ENCODE measurements at regions not wholly inside any gene's neighbourhood (a gene's known extent, or its start where the extent isn't known, plus 50 kb on each side); places are given as distances from the start of the nearest gene placed in this dataset.

DNA sequence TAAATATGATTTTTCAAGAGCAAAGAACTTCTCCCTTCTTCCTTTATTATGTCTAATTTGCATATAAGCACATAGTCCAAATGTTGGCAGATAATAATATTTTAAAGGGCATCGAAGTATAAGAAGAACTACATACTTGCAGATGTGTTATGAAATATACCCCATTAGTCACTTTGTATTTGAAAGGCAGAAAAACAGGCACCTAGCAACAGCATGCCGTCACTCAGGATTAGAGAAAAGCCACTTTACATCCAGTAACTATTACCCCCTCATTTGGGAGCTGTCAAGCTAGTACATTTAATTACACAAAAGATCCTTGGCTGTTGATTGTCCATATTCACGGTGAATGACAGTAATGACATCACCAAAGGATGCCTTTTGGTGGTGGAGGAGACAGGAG, 99.3 kb upstream of the ARMC2 start:
- H3K36me3 ChIP-seq (ENCODE audit: control insufficient read depth, insufficient read depth, low read length) = no peaks in the 10 kb centered on the region
- TF ChIP-seq, protein P1, sequence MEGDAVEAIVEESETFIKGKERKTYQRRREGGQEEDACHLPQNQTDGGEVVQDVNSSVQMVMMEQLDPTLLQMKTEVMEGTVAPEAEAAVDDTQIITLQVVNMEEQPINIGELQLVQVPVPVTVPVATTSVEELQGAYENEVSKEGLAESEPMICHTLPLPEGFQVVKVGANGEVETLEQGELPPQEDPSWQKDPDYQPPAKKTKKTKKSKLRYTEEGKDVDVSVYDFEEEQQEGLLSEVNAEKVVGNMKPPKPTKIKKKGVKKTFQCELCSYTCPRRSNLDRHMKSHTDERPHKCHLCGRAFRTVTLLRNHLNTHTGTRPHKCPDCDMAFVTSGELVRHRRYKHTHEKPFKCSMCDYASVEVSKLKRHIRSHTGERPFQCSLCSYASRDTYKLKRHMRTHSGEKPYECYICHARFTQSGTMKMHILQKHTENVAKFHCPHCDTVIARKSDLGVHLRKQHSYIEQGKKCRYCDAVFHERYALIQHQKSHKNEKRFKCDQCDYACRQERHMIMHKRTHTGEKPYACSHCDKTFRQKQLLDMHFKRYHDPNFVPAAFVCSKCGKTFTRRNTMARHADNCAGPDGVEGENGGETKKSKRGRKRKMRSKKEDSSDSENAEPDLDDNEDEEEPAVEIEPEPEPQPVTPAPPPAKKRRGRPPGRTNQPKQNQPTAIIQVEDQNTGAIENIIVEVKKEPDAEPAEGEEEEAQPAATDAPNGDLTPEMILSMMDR (conservative IDR thresholded peaks at IDR 0.05 in 1 of 2, IDR thresholded peaks at IDR 0.05 in 1 of 2; ENCODE audit: low read depth in 1 of 2, low read length in 2 of 2) = no peak
- no peak for TF ChIP-seq EZH2 (IDR thresholded peaks at IDR 0.05; ENCODE audit: low read length, missing control alignments)
- no peaks in the 10 kb centered on the region for H3K27me3 ChIP-seq (ENCODE audit: control insufficient read depth, insufficient read depth, low read length)
- no peak for DNase-seq (ENCODE audit: low read depth in 2 of 2)
- no peak overlapping the region for H3K9ac ChIP-seq (ENCODE audit: insufficient read depth, low read length)
- H3K4me1 ChIP-seq (ENCODE audit: control insufficient read depth, extremely low read depth, insufficient read depth, low read length) = no peaks in the 10 kb centered on the region
- H3K79me2 ChIP-seq (ENCODE audit: control insufficient read depth, insufficient read depth, low read length) = no peaks in the 10 kb centered on the region
- H2AFZ ChIP-seq (ENCODE audit: low read length) = no peak overlapping the region
- H3K4me3 ChIP-seq (replicated peaks in 1 of 4; ENCODE audit: control extremely low read depth in 1 of 4, insufficient read depth in 1 of 4, low read depth in 3 of 4, low read length in 4 of 4) = no peak overlapping the region
- H3K4me2 ChIP-seq (ENCODE audit: extremely low read depth, insufficient read depth, low read length) = no peak overlapping the region
- no peaks in the 10 kb centered on the region for H3K9me3 ChIP-seq (ENCODE audit: control insufficient read depth, insufficient read depth, low read depth, low read length)
- no peak overlapping the region for H3K27ac ChIP-seq (ENCODE audit: insufficient read depth, low read length)
- no peaks in the 10 kb centered on the region for H4K20me1 ChIP-seq (ENCODE audit: control insufficient read depth, extremely low read depth, insufficient read depth, low read length)

DNA sequence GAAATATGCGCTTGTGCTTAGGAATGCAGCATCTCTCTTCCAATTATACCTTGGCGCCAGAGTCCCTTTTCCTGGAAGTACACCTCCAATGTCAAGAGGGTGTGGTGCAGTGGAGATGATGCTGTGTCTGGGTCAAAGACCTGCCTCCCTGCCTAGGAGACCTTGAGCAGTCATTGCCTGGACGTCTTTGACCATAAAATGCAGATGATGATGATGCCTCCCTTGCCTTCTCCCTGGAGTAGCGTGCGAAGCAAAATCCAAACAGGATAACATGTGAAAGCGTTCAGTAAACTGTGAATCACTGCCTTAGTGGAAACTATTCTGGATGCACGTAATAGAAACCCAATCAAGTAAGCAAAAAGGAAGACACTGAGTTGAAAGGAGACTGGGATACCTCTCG, 97.4 kb upstream of the ARMC2 start:
- no peaks in the 10 kb centered on the region for H4K20me1 ChIP-seq (ENCODE audit: control insufficient read depth, extremely low read depth, insufficient read depth, low read length)
- DNase-seq (ENCODE audit: low read depth in 2 of 2) = no peak
- H2AFZ ChIP-seq (ENCODE audit: low read length) = no peak overlapping the region
- H3K4me2 ChIP-seq (ENCODE audit: extremely low read depth, insufficient read depth, low read length) = no peak overlapping the region
- no peaks in the 10 kb centered on the region for H3K36me3 ChIP-seq (ENCODE audit: control insufficient read depth, insufficient read depth, low read length)
- no peak overlapping the region for H3K4me3 ChIP-seq (replicated peaks in 1 of 4; ENCODE audit: control extremely low read depth in 1 of 4, insufficient read depth in 1 of 4, low read depth in 3 of 4, low read length in 4 of 4)
- H3K9ac ChIP-seq (ENCODE audit: insufficient read depth, low read length) = no peak overlapping the region
- no peak overlapping the region for H3K27ac ChIP-seq (ENCODE audit: insufficient read depth, low read length)
- H3K79me2 ChIP-seq (ENCODE audit: control insufficient read depth, insufficient read depth, low read length) = no peaks in the 10 kb centered on the region
- peaks cover under 1% of the 10 kb centered on the region for H3K4me1 ChIP-seq (ENCODE audit: control insufficient read depth, extremely low read depth, insufficient read depth, low read length)
- no peak for TF ChIP-seq EZH2 (IDR thresholded peaks at IDR 0.05; ENCODE audit: low read length, missing control alignments)
- TF ChIP-seq, protein P1 (conservative IDR thresholded peaks at IDR 0.05 in 1 of 2, IDR thresholded peaks at IDR 0.05 in 1 of 2; ENCODE audit: low read depth in 1 of 2, low read length in 2 of 2) = no peak
- H3K9me3 ChIP-seq (ENCODE audit: control insufficient read depth, insufficient read depth, low read depth, low read length) = no peaks in the 10 kb centered on the region
- no peaks in the 10 kb centered on the region for H3K27me3 ChIP-seq (ENCODE audit: control insufficient read depth, insufficient read depth, low read length)

DNA sequence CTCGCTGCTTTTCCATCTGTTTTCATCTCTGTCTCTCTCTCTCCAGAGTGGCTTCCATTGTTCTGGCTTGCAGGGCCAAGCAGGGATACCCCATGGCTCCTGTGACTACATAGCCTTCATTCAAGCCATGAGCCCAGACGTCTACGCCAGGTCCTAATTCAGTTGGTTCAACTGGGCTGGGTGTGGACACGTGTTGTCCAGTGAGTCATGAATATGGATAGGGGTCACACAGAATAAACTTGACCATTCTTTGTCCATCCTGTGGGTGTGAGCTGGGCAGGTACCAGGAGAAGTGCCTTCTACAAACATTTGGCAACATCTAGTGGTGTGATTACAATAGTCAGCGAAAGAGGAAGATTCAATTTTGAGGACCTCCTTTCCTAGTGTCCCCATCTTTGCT, 96.9 kb upstream of the ARMC2 start:
- H3K27me3 ChIP-seq (ENCODE audit: control insufficient read depth, insufficient read depth, low read length) = no peaks in the 10 kb centered on the region
- no peaks in the 10 kb centered on the region for H3K79me2 ChIP-seq (ENCODE audit: control insufficient read depth, insufficient read depth, low read length)
- H3K9ac ChIP-seq (ENCODE audit: insufficient read depth, low read length) = no peak overlapping the region
- no peak overlapping the region for H3K4me2 ChIP-seq (ENCODE audit: extremely low read depth, insufficient read depth, low read length)
- H3K4me3 ChIP-seq (replicated peaks in 1 of 4; ENCODE audit: control extremely low read depth in 1 of 4, insufficient read depth in 1 of 4, low read depth in 3 of 4, low read length in 4 of 4) = no peak overlapping the region
- no peaks in the 10 kb centered on the region for H3K36me3 ChIP-seq (ENCODE audit: control insufficient read depth, insufficient read depth, low read length)
- H3K9me3 ChIP-seq (ENCODE audit: control insufficient read depth, insufficient read depth, low read depth, low read length) = no peaks in the 10 kb centered on the region
- peaks cover 3% of the 10 kb centered on the region for H3K4me1 ChIP-seq (ENCODE audit: control insufficient read depth, extremely low read depth, insufficient read depth, low read length)
- H3K27ac ChIP-seq (ENCODE audit: insufficient read depth, low read length) = no peak overlapping the region
- no peak overlapping the region for H2AFZ ChIP-seq (ENCODE audit: low read length)
- no peaks in the 10 kb centered on the region for H4K20me1 ChIP-seq (ENCODE audit: control insufficient read depth, extremely low read depth, insufficient read depth, low read length)
- TF ChIP-seq EZH2 (IDR thresholded peaks at IDR 0.05; ENCODE audit: low read length, missing control alignments) = no peak
- TF ChIP-seq, protein P1 (conservative IDR thresholded peaks at IDR 0.05 in 1 of 2, IDR thresholded peaks at IDR 0.05 in 1 of 2; ENCODE audit: low read depth in 1 of 2, low read length in 2 of 2) = no peak
- DNase-seq (ENCODE audit: low read depth in 2 of 2) = no peak
